DND-41 (cell line): ENCODE measurements at regions not wholly inside any gene's neighbourhood (a gene's known extent, or its start where the extent isn't known, plus 50 kb on each side); places are given as distances from the start of the nearest gene placed in this dataset.

ENCODE experiments used
- EZH2 ChIP-seq: IDR thresholded peaks from 3 replicates; pipeline ENCODE4 v1.6.1; 2012; ENCODE audit warnings: borderline replicate concordance, low read depth, mild to moderate bottlenecking, moderate library complexity, low read length, inconsistent platforms; ENCODE audit not compliant: severe bottlenecking
- TF ChIP-seq, protein P1 (sequence below): IDR thresholded peaks from 2 replicates; pipeline ENCODE4 v1.5.1; 2012; ENCODE audit warnings: borderline replicate concordance, low read length, moderate library complexity, mild to moderate bottlenecking; ENCODE audit not compliant: poor library complexity, severe bottlenecking; ENCODE audit errors: extremely low read depth

DNA sequence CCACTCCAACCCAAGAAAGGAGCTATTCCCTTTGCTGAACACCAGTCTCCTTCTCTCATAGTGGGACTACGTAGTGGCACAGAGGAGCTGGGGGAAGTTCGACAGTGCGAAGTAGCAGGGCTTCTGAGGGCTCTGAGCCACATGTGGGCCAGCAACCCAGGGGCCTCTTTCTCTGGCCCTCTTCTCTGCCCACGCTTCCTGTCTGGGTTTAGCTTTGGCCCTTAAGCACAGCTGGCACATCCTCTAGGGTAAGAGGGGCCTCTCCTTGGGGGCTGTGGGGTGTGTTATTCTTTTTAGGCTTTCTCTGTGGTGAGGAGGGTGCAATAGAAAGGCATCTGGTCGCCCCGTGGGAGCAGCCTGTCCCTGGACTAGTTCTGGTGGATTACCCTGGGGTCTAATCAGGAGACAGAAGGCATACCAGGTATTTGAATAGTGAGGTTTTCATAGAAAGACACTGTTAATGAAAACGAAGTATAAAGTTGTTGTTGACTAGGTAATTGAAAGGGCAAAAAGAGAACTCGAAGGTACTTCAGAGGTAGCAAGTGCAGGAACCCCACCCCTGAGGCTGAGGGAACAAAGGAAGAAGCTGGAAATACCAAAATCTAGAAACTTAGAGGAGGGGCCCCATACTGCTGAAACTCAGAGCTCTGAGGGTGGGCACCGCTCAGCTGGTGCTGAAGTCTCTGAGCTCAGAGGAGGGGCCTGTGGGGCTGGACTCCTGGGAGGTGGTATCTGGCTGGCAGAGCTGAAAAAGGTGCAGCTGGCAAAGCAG lies 151.9 kb upstream of the RPS6KA3 start:
- TF ChIP-seq, protein P1, sequence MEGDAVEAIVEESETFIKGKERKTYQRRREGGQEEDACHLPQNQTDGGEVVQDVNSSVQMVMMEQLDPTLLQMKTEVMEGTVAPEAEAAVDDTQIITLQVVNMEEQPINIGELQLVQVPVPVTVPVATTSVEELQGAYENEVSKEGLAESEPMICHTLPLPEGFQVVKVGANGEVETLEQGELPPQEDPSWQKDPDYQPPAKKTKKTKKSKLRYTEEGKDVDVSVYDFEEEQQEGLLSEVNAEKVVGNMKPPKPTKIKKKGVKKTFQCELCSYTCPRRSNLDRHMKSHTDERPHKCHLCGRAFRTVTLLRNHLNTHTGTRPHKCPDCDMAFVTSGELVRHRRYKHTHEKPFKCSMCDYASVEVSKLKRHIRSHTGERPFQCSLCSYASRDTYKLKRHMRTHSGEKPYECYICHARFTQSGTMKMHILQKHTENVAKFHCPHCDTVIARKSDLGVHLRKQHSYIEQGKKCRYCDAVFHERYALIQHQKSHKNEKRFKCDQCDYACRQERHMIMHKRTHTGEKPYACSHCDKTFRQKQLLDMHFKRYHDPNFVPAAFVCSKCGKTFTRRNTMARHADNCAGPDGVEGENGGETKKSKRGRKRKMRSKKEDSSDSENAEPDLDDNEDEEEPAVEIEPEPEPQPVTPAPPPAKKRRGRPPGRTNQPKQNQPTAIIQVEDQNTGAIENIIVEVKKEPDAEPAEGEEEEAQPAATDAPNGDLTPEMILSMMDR: no peak
- TF ChIP-seq EZH2: no peak
